ENCODE measurements at regions not wholly inside any gene's neighbourhood (a gene's known extent, or its start where the extent isn't known, plus 50 kb on each side); places are given as distances from the start of the nearest gene placed in this dataset.
"Not testable (repeated sequence)": the region's sequence is repeated elsewhere in the genome, so short reads cannot be mapped to it uniquely, and the experiment has no call there.

- Histone ChIP-seq H3K27me3 (no peaks in the 10 kb centered on the region), H3K36me3 (no peaks in the 10 kb centered on the region), H3K9me3 (peaks cover 0 to 5% (median under 1%) of the 10 kb centered on the region in 4 donors), H3K4me3 (no peak overlapping the region), H3K27ac (replicated peaks in 1 of 4) (no peak overlapping the region), H3K4me1 (no peaks in the 10 kb centered on the region)
- intact Hi-C loops (cut with DNase I) = no loop called here
- DNase-seq (ENCODE audit: extremely low spot score) = no peak
- TF ChIP-seq POLR2AphosphoS5 (IDR thresholded peaks at IDR 0.05) = no peak
- no peak for TF ChIP-seq EP300 (IDR thresholded peaks at IDR 0.05)
- no peak for TF ChIP-seq POLR2A (IDR thresholded peaks at IDR 0.05; ENCODE audit: low read depth)
- no peak for TF ChIP-seq CTCF (IDR thresholded peaks at IDR 0.05)
- 96% methylated on average over 2 of the region's 2 CpGs for WGBS
Measured at GRCh38 chr5:98364549-98364948, 408.9 kb upstream of the RGMB start.

- no peaks in the 10 kb centered on the region for H3K36me3 ChIP-seq
- no peak overlapping the region for H3K4me3 ChIP-seq
- intact Hi-C loops (cut with DNase I) = no loop called here
- H3K27me3 ChIP-seq = no peaks in the 10 kb centered on the region
- TF ChIP-seq POLR2AphosphoS5 (IDR thresholded peaks at IDR 0.05) (no peak), EP300 (IDR thresholded peaks at IDR 0.05) (no peak), CTCF (IDR thresholded peaks at IDR 0.05) (no peak), POLR2A (IDR thresholded peaks at IDR 0.05; ENCODE audit: low read depth) (no peak)
- no peak overlapping the region for H3K27ac ChIP-seq (replicated peaks in 1 of 4)
- no peak for DNase-seq (ENCODE audit: extremely low spot score)
- no peaks in the 10 kb centered on the region for H3K9me3 ChIP-seq
- 76% methylated on average over 2 of the region's 2 CpGs for WGBS
- H3K4me1 ChIP-seq = no peaks in the 10 kb centered on the region
Measured at GRCh38 chr5:98365126-98365525, 408.3 kb upstream of the RGMB start.

- DNase-seq (ENCODE audit: extremely low spot score) = no peak
- WGBS = 85% methylated on average over 1 of the region's 1 CpG
- H3K4me3 ChIP-seq = no peak overlapping the region
- intact Hi-C loops (cut with DNase I) = no loop called here
- no peaks in the 10 kb centered on the region for H3K9me3 ChIP-seq
- no peaks in the 10 kb centered on the region for H3K27me3 ChIP-seq
- H3K36me3 ChIP-seq = no peaks in the 10 kb centered on the region
- no peak for TF ChIP-seq EP300 (IDR thresholded peaks at IDR 0.05)
- no peak for TF ChIP-seq POLR2AphosphoS5 (IDR thresholded peaks at IDR 0.05)
- TF ChIP-seq CTCF (IDR thresholded peaks at IDR 0.05) = no peak
- no peak for TF ChIP-seq POLR2A (IDR thresholded peaks at IDR 0.05; ENCODE audit: low read depth)
- no peaks in the 10 kb centered on the region for H3K4me1 ChIP-seq
- H3K27ac ChIP-seq (replicated peaks in 1 of 4) = no peak overlapping the region
Measured at GRCh38 chr5:98368141-98368540, 405.3 kb upstream of the RGMB start.

- Histone ChIP-seq H3K27ac (replicated peaks in 1 of 4) (no peak overlapping the region), H3K4me3 (no peak overlapping the region), H3K9me3 (no peaks in the 10 kb centered on the region), H3K27me3 (no peaks in the 10 kb centered on the region), H3K4me1 (peaks cover 0 to 7% (median 3%) of the 10 kb centered on the region in 4 donors), H3K36me3 (no peaks in the 10 kb centered on the region)
- intact Hi-C loops (cut with DNase I) = no loop called here
- no peak for DNase-seq (ENCODE audit: extremely low spot score)
- TF ChIP-seq CTCF (IDR thresholded peaks at IDR 0.05) (no peak), POLR2A (IDR thresholded peaks at IDR 0.05; ENCODE audit: low read depth) (no peak), EP300 (IDR thresholded peaks at IDR 0.05) (no peak), POLR2AphosphoS5 (IDR thresholded peaks at IDR 0.05) (no peak)
Measured at GRCh38 chr5:98372351-98372750, 401.1 kb upstream of the RGMB start.

DNA sequence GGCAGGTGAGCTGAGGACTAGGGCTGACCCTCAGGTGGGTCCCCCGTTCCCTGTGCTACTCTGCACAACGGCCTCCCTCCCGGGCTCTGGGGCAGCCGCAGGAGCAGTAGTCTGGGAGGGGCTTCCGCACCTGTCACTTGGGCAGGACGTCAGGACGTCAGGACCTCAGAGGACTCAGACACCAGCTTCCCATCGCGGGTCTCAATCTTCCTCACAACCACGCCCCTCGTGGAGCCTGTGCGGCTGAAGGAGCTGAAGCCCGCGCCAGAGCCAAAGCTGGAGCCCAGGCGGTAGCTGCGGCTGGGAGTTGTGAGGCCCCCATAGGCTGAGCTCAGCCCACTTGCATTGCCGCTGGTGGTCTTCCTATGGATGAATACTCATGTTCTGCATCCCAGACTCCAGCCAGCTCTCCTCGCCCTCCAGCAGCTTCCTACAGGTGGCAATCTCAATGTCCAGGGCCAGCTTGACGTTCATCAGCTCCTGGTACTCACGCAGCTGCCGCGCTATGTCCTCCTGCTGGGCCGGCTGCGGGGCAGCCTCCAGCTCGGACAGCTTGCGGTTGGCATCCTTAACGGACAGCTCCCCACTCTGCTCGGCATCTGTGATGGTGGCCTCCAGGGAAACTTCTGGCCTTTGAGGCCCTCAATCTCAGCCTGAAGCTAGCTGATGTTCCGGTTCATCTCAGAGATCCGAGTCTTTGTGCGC lies 381.4 kb upstream of the RGMB start:
- no peaks in the 10 kb centered on the region for H3K36me3 ChIP-seq
- H3K27me3 ChIP-seq = no peaks in the 10 kb centered on the region
- intact Hi-C loops (cut with DNase I) = no loop called here
- no peak for TF ChIP-seq EP300 (IDR thresholded peaks at IDR 0.05)
- TF ChIP-seq POLR2A (IDR thresholded peaks at IDR 0.05; ENCODE audit: low read depth) = no peak
- no peak for TF ChIP-seq CTCF (IDR thresholded peaks at IDR 0.05)
- TF ChIP-seq POLR2AphosphoS5 (IDR thresholded peaks at IDR 0.05) = no peak
- no peak overlapping the region for H3K4me3 ChIP-seq
- no peaks in the 10 kb centered on the region for H3K9me3 ChIP-seq
- DNase-seq (ENCODE audit: extremely low spot score) = no peak
- 93% methylated on average over 10 of the region's 31 CpGs for WGBS
- no peaks in the 10 kb centered on the region for H3K4me1 ChIP-seq
- no peak overlapping the region for H3K27ac ChIP-seq (replicated peaks in 1 of 4)

GRCh38 chr5:98393205-98393604 lies 380.3 kb upstream of the RGMB start:
- H3K4me3 ChIP-seq; H3K36me3 ChIP-seq; H3K9me3 ChIP-seq; H3K4me1 ChIP-seq; DNase-seq (ENCODE audit: extremely low spot score); H3K27ac ChIP-seq (replicated peaks in 1 of 4); intact Hi-C loops (cut with DNase I); H3K27me3 ChIP-seq: not testable (repeated sequence)
- 98% methylated on average over 8 of the region's 8 CpGs for WGBS
